ENCODE measurements at regions not wholly inside any gene's neighbourhood (a gene's known extent, or its start where the extent isn't known, plus 50 kb on each side); places are given as distances from the start of the nearest gene placed in this dataset.

DNA sequence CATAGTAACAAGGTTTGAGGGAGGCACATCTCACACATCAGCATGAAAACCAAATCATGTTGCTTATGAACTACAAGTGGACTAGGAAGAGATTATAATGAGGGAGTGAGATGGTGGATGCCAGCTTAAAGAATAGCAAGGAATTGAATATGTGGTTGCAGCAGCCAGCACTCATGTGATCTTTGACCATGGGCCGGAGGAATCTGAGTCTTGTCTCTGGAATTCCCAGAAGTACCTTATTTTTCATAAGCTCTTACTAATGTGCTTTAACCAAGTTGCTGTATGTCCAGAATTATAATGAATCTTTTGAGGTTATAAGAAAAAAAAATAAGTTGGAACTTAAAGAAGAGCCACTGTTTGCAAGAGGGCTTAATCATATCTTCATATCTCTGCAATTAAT is 97.0 kb downstream of the DISP1 start:
- DNase-seq (ENCODE audit: low read depth in 2 of 2) = no peak

DNA sequence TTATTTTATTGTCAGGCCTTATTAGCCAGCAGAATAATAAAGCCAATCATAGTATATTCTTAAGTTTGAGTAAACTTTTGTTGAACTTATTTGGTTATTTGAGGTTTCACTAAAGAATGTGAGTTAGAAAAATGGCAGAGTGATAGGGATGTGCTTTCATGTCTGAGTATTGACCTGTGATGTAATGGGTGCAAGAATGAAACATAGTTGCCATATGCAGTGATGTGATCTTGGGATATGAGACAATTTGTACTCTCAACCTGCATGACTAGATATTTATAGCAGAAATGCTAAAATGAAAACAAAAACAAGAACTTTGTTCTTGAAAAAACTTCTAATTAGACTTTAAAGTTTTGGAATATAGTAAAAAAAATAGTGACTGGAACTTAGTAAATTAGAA is 97.9 kb downstream of the DISP1 start:
- no peak for DNase-seq (ENCODE audit: low read depth in 2 of 2)

DNA sequence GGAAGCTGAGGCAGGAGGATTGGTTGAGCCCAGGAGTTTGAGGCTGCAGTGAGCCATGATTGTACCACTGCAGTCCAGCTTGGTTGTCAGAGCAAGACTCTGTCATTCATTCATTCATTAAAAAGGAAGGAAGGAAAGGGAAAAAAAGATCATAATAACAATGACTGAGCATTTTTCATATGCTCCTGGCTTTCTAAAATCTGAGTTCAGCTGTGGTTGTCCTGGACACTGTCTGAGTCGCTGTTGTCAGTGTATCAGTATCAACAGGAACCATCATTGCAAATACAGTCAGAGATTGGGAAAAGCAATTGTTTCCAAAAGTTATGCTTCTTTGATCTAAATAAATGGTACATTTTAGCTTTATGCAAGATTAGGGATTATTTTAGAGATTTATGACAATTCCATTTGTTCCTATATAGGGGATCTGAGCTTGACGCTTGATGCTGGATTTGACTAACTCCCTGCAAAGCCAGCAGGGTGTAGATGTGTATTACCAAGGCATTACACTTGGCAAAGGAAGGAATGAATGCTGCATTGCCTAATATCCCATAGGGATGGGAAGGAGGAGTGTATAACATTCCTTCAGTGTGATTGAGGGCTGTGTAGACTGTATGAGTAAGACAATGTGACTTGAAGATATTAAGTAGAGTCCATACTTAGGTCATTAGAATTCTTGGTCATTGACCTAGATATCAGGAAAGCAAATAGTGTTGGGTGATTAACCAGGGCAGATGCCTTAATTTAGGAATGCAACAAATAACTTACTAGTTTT is 100.2 kb downstream of the DISP1 start:
- no peak for DNase-seq (ENCODE audit: low read depth in 2 of 2)

DNA sequence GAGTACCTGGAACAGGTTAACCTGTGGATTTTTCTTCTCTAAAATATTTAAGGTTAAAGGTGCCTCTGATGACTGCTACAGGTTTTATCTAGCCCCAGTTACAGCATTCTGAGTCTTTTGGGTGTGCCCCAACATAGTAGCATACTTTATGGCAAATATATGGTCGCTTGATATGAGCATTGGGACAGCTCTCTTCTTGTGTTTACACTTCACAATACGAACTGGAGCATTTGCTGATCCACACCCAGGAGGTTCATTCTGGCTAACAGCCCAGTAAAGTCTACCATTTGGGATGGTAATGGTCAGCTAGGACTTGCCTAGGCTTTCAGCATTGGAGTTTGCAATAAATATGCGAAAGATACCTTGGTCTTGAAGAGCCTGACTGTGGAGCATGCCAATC is 101.3 kb downstream of the DISP1 start:
- no peak for DNase-seq (ENCODE audit: low read depth in 2 of 2)

DNA sequence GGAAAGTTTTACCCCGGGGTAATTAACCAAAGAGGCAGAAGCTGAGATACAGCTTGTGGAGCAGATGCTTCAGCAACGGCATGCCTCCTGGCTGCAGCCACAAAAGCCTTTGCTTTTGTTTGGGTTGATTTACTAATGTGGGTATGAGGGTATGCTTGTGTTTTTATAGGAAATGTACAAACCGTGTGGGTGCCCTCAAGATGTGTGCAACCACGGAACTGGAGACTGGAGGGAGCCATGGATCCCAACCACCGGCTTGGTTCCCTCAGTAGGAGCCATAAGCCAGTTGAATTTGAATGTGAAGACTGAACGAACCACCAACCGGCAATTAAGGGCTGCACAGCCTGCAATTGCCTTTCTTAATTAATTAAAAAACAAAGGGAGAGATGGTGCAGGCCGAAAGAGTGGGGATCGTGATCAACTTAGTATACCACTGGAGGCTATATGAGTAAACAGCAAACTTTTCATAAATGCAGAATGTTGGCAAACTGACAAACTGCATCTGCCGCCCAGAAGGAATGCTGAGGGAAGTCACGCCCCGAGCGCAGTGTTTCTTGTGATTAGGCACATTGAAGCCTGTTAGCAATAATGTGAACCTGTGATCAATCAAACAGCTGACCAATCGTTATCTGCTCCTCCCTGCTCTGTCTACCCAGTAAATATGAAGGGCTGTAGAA is 104.1 kb downstream of the DISP1 start:
- no peak for DNase-seq (ENCODE audit: low read depth in 2 of 2)

DNA sequence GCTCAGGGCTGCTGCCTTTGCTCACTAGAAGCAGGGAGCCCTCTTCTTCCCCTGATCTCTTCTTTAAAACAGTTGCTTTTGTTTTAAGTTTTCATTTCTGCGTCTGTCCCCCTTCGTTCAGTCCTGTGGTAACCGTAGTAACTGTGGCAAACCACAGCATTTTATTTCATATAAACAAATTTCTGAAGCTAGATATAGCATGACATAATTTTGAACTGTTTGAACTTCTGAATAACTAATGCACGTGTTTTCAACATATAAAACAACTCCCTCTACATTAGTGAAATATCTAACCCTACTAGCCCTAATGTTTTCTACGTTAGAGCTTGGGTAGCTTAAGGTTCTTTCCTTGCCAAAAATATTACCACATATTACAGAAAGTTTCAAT is 104.6 kb downstream of the DISP1 start:
- DNase-seq (ENCODE audit: low read depth in 2 of 2) = no peak

DNA sequence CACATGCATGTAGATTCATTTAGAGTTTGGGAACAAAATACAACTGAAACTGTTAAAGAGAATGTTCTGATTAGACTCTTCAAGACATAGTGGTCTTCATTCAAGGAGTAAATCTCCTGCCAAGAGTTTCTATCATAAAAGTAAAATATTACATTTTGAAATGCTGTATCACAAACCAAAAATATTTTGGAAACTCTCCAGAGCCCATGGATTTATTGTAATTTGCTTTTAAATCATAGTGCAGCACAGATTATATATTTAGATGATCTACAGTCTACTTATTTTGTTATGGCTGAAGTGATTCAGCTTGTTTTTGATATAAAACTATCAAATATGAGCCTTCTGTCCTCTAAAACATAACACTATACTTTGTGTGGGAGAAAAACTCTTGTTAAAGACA is 105.3 kb downstream of the DISP1 start:
- no peak for DNase-seq (ENCODE audit: low read depth in 2 of 2)

DNA sequence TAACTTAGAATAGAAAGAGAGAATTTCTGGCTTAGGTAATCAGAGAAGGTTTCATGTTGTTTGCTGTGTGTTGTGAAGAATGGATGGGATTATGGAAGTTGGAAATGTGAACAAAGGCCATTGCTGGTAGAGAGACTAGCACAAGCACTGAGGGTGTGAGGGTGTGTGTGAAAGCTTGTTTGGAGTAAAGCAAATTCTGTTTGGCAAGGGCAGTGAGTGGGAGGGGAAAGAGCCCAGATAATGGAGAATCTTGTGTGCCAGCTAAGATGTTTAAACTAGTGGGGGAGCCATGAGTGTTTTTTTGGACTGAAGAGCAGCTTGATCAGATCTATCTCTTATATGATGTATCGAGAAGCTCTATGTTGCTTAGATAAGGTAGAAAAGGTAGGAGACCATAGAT is 107.1 kb downstream of the DISP1 start:
- DNase-seq (ENCODE audit: low read depth in 2 of 2) = no peak

DNA sequence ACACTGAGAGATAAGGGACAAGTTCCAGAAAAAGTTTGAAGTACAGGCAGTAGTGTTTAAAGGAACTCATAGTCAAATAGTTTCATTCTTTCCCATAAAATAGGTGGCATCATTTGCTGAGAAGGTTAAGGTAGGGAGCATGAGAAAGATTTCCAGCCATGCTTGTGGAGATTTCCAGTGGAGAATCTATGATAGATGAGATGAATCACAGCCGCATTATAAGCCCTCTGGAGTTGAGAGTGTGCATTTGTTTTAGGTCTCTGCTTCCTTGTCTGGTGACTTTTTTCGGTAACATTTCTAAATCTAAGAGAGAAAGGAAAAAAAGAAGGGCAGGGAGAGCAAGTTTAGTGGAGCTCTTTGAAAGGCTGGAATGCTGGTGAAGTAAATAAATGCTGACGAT is 108.7 kb downstream of the DISP1 start:
- no peak for DNase-seq (ENCODE audit: low read depth in 2 of 2)

DNA sequence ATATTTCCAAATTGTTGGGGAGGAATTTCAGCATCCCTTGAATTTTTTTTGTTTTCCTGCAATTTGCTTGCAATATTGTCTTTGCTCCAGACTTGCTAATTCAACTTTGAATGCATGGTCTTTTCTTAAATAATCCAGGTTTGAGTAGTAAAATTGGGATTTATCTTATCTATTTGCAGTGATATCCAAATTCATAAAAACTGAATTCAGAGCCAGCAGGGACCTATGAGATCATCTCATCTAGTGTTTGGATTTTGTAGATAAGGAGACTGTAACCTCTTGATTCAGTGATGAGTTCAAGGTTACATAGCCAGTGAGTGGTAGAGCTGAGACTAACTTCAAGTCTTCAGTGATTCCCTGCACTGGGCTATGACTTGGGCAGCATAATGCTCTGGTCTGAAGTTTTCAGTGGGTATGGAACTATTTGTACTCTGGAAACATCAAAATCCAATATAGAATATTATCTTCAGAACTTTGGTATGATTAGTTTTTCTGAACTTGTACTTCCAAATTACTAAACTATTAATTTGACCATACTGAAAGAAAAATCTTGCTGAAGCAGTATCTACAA is 109.4 kb downstream of the DISP1 start:
- DNase-seq (ENCODE audit: low read depth in 2 of 2) = no peak

DNA sequence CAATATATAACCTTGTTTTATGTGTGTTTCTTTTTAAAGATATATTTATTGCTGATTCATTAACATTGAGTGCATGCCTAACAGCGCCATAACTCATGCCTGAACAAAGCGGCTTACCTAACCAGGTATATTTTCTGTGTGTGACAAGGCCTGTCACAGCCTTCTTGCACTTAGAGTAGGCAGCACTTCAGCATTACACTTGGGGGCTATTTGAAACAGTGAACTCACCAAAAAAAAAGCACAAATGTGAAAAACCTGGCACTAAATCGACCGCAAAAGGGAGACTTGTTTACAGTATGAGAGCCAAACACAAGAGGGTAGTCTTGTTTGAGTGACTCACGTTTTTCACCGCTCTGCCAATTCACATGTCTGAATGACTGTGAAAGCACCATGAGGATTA is 111.7 kb downstream of the DISP1 start:
- no peak for DNase-seq (ENCODE audit: low read depth in 2 of 2)

DNA sequence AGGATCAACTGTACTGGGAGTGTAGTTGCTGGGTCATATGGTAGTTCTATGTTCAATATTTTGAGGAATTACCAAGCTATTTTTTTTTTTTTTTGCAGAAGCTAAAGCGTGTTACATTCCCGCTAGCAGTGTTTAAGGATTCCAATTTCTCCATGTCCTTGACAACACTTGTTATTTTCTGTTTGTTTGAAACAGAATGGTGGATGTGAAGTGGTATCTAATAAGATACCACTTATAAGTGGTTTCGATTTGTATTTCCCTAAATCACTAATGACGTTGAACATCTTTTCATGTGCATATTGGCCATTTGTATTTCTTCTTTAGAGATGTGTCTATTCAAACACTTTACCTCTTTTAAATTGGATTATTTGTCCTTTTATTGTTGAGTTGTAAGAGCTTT is 112.2 kb downstream of the DISP1 start:
- no peak for DNase-seq (ENCODE audit: low read depth in 2 of 2)

DNA sequence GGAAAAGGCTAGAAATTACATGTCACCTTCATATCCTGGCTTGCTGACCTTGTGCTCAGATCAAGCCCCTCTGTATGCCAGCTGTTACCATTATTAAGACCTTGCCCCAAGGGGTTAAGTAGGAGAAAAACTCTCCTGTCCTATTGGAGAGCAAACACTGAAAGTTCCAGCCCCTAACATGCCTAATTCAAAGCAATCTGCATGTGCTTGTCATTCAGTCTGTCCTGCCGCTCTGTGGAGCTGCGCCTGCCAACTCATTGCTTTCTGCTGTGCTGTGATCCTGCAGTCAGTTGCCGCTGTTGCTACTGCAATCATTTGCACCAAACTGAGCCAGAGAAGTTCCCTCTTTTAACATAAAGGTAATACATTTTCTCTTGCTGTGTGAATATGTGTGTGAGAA is 113.4 kb downstream of the DISP1 start:
- DNase-seq (ENCODE audit: low read depth in 2 of 2) = no peak

DNA sequence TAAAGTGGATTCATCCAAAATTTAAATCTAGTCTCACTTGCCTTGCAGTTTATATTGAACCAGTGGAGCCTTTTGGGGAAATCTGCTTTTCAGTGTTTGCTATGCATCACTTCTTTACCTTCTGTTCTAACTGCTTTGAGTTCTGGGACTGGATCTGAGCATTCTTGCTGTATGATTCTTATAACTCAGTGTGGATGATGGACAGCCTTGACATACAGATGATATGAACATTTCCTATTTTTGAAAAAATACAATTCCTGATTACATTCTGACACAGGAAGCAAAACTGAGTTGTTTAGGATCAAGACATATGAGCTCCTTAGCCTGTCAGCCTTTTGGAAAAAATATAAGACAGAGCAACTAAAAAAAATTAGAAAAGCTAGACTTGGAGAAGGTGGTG is 115.2 kb downstream of the DISP1 start:
- DNase-seq (ENCODE audit: low read depth in 2 of 2) = no peak

DNA sequence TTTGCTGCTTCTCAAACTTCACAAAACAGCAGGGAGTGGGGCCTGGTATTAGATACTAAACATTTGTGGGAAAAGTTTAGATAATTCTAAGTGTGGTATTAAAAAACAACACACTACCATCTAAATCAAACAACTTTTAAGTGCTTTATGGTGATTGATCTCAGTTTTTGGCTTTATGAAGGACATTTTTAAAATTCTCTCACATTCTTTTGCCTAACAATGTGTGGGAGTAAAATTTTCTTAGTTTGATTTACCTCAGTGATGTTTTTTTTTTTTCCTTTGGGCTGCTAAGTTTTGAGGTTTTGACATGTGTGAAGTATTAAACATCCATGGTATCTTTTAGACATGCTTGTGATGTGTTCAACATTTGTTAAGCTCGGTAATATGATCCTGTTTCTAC is 116.2 kb downstream of the DISP1 start:
- DNase-seq (ENCODE audit: low read depth in 2 of 2) = no peak

DNA sequence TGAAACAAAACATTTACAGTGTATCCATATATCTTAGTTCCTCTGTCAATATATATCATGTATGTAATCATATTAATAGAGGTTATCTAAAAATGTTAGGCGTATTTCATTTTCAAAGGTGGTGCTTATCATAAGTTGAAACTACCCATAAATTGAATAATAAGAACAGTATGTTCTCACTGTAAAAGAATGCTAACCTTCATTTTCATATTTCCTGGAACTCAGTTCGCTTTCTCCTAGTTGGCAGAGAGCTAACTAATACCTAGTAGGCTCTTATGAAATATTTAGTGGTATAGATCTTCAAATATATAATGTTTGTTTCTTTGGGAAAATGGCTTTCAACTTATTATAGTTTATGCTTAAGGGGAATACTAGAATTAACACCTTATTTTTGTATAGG is 118.4 kb downstream of the DISP1 start:
- DNase-seq (ENCODE audit: low read depth in 2 of 2) = no peak

DNA sequence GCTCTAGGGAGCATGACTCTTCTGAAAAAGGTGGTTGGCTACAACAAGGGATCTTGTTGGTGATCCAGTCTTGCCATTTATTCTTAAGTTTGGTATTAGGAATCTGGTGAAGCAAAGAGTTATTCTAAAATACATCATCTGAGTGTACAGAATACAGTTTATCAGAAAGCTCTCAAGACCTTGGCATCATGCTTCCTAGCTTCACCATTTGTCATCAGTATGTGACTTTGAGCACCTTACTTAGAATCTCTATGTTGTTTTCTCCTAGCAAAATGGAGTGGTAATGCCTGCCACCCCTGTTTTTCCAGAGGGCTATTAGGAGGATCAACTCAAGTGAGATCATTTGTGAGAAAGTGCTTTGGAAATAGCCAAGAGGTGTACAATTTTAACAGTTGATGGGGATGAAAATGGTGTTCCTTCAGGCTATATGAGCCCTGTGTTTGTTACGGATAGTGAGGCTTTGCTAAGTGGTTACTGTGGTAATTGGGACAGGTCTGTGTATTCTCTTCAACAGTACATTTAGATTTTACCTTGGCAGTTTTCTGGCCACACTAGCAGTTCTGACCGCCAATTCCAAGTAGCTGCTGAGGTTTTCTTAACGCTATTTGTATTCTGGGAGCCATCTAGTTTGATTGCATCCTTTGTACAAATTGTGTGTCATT is 120.5 kb downstream of the DISP1 start:
- no peak for DNase-seq (ENCODE audit: low read depth in 2 of 2)

DNA sequence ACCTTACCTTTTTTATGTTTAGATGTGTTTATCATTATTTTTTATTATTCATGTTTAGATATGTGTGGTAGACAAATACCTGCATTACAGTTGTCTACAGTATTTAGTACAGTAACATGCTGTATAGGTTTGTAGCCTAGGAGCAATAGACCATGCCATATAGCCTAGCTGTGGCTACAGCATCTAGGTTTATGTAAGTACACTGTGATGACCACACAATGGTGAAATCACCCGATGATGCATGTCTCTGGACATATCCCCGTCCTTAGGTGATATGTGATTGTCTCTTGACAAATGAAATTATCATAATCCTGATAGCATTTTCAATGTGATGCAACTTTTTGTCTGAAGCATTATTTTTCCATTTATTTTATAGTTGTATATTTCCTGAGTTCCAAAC is 121.2 kb downstream of the DISP1 start:
- no peak for DNase-seq (ENCODE audit: low read depth in 2 of 2)

DNA sequence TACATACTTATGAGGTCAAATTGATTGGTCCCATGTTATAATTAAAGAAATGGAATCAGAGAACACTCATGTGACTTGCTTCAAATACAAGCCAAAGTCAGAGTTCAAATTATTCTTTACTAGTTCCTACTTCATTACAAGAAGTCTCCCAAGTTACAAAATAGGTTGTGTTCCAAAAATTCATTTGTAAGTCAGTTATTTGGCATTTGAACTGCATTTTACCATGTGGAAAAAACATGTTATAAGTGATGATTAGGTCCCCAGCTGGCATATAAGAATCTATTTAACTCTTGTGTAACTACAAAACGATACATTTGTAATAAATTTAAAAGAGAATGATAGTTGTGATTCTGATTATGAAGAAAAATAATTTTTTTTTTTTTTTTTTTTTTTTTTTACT is 124.1 kb downstream of the DISP1 start:
- no peak for DNase-seq (ENCODE audit: low read depth in 2 of 2)

DNA sequence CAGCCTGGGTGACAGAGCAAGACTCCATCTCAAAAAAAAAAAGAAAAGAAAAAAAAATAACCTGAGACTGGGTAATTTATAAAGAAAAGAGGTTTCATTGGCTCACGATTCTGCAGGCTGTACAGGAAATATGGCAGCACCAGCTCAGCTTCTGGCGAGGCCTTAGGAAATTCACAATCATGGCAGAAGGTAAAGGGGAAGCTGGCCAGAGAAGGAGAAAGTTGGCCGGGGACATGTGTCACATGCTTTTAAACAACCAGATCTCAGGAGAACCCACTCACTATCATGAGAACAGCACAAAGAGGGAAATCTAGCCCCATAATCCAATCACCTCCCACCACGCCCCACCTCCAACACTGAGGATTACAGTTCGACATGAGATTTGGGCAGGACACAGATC is 125.3 kb downstream of the DISP1 start:
- no peak for DNase-seq (ENCODE audit: low read depth in 2 of 2)

DNA sequence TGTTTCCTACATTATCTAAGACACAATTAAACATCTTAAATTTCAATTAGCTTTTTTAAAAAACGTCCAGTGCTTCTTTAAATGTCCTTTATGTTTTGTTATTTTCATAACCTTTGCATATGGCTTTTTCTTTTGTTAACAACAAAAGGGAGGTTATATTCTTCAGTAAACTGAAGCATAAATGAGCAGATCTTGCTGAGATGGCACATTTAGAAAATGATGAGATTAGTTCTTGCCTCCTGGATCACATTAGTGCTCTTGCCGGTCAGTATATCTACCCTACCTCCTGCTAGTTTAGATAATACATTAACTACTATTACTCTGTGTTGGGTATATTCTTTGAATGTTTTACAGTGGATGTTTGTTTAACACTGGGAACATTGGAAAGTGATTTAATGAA is 126.1 kb downstream of the DISP1 start:
- no peak for DNase-seq (ENCODE audit: low read depth in 2 of 2)

DNA sequence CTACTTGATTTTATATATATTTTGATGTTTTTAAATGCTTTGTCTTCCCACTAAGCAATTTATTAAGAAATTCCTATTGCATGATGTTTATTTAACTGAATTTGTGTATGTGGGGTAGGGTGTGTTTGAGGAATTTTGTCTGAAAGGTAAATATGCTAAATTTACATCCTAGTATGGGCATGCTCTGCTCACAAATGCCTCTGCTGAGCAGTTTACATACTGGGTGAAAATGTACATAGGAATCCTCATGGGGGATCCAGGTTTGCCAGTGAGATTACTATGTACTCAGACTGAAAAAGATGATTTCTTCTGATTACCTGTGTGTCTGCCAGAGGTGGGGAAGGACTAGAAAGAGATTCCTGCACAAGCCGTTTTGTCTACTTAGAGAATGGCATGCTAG is 126.6 kb downstream of the DISP1 start:
- no peak for DNase-seq (ENCODE audit: low read depth in 2 of 2)

DNA sequence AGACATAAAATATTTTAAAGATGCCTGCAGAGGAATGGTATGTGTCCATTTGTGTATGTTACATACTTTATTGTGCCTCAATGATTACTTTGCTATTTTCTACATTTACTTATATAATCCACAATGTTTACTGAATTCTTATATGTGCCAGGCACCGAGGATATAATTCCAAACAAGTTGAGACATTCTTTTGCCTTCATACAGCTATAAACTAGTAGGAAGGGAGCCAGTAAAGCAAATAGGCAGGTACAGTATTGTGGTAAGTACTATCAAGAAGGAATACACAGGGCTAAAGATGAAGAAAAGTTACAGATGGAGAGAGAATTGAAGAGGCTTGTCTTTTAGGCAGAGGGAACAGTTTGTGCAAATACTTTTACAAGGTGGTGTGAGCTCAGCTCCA is 131.6 kb downstream of the DISP1 start:
- no peak for DNase-seq (ENCODE audit: low read depth in 2 of 2)
